SJCRH30 (cell line): ENCODE measurements at regions not wholly inside any gene's neighbourhood (a gene's known extent, or its start where the extent isn't known, plus 50 kb on each side); places are given as distances from the start of the nearest gene placed in this dataset.

ENCODE experiments used
- DNase-seq, 2 experiments: peaks; one replicate each; pipeline ENCODE4 v3.0.0-alpha.2; 2015 to 2020
- H3K27ac ChIP-seq: fragments of 250-450 bp; sonication (Bioruptor Pico); 2 replicates; pipeline ENCODE4 v1.5.1; 2020; ENCODE audit warnings: mild to moderate bottlenecking, moderate library complexity
- H3K27me3 ChIP-seq: fragments of 250-450 bp; sonication (Bioruptor Pico); 2 replicates; pipeline ENCODE4 v1.5.1; 2020; ENCODE audit warnings: mild to moderate bottlenecking, moderate library complexity
- H3K36me3 ChIP-seq: fragments of 250-450 bp; sonication (Bioruptor Pico); 2 replicates; pipeline ENCODE4 v1.5.1; 2020; ENCODE audit warnings: mild to moderate bottlenecking, moderate library complexity
- H3K4me1 ChIP-seq: fragments of 250-450 bp; sonication (Bioruptor Pico); 2 replicates; pipeline ENCODE4 v1.5.1; 2020; ENCODE audit warnings: mild to moderate bottlenecking, moderate library complexity
- H3K4me3 ChIP-seq: fragments of 250-450 bp; sonication (Bioruptor Pico); 2 replicates; pipeline ENCODE4 v1.5.1; 2020; ENCODE audit warnings: mild to moderate bottlenecking, moderate library complexity
- H3K9me3 ChIP-seq: fragments of 250-450 bp; sonication (Bioruptor Pico); replicated peaks from 2 replicates; pipeline ENCODE4 v1.5.1; 2020; ENCODE audit warnings: mild to moderate bottlenecking, moderate library complexity

GRCh38 chr17:65278820-65279184 is 141.6 kb downstream of the RGS9 start:
- H3K36me3 ChIP-seq = no peaks in the 10 kb centered on the region
- no peak for DNase-seq

GRCh38 chr17:65278050-65278819 is 141.1 kb downstream of the RGS9 start:
- no peak overlapping the region for H3K4me3 ChIP-seq
- H3K9me3 ChIP-seq = no peaks in the 10 kb centered on the region
- no peaks in the 10 kb centered on the region for H3K27me3 ChIP-seq
- DNase-seq = peak; percentile 77 to 83
- no peak overlapping the region for H3K27ac ChIP-seq
- H3K36me3 ChIP-seq = no peaks in the 10 kb centered on the region
- H3K4me1 ChIP-seq = peaks cover 13% of the 10 kb centered on the region; the same call in 1 of the 2 replicates

More at GRCh38 chr17:65278820-65279184, 141.6 kb downstream of the RGS9 start:
- Histone ChIP-seq H3K27ac (no peak overlapping the region), H3K27me3 (no peaks in the 10 kb centered on the region), H3K4me3 (no peak overlapping the region), H3K4me1 (peaks cover 13% of the 10 kb centered on the region; the same call in 1 of the 2 replicates), H3K9me3 (no peaks in the 10 kb centered on the region)

- H3K9me3 ChIP-seq = no peaks in the 10 kb centered on the region
- no peaks in the 10 kb centered on the region for H3K36me3 ChIP-seq
- H3K4me1 ChIP-seq = peaks cover 13% of the 10 kb centered on the region; the same call in 1 of the 2 replicates
- no peak for DNase-seq
- H3K27me3 ChIP-seq = no peaks in the 10 kb centered on the region
- H3K27ac ChIP-seq = no peak overlapping the region
- no peak overlapping the region for H3K4me3 ChIP-seq
Measured at GRCh38 chr17:65277576-65277975, 140.4 kb downstream of the RGS9 start.
